ENCODE measurements at regions not wholly inside any gene's neighbourhood (a gene's known extent, or its start where the extent isn't known, plus 50 kb on each side); places are given as distances from the start of the nearest gene placed in this dataset.

DNA sequence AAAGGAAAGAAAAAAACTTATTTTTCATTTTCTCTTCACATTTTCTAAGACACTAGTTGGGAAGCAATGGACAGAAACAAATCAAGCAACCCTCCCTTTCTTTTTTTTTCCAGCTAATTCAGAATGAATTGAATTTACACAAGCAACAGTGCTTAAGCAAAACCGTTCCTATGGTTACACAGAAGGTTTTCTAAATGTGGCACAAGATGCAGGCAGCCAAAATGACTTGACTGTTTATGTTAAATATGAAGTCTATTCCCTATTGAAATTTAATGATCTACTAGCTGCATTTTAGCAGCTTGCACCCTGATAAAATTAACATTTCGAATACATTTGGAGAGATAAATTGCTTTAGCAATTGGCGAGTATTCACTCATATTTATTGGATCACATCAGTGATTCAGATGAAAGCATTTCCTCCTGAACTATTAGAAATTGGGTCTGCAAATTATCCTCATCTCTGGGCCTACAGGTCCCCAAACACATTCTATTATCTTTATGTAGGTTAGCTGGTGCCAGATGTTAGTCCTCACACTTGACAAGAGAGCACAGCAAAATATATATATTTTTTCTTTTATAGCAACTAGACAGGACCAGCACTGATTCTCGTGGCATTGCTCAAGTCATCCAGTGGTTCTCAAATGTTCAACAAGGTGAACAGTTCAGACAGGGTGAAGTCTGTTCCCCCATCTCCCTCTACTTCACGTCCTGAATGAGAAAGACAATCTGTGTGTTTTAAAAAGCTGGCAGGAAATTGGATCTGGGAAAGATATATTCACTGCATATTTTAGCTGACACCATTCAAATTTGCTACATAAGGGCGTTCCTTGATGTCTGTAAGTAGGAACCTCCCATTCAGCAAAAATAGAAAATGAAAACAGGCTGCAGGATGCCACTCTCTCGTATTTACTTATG is 463.6 kb upstream of the KCNMB2 start:
- Histone ChIP-seq H3F3A (ENCODE audit: insufficient read depth, low read length, poor library complexity, severe bottlenecking) (no peaks in the 10 kb centered on the region), H3K9me3 (ENCODE audit: low read length) (no peaks in the 10 kb centered on the region), H2AFZ (ENCODE audit: low read depth, low read length) (no peak overlapping the region), H3K9ac (ENCODE audit: low read length) (no peak overlapping the region), H3K4me3 (ENCODE audit: low read length) (peak overlapping the region; percentile 18), H3K27ac (ENCODE audit: low read length) (peak overlapping the region; percentile 62), H3K9me2 (ENCODE audit: insufficient read depth, low read length) (no peaks in the 10 kb centered on the region), H3K36me3 (ENCODE audit: insufficient read depth, low read length) (no peaks in the 10 kb centered on the region), H4K20me1 (ENCODE audit: insufficient read depth) (no peaks in the 10 kb centered on the region), H3K4me2 (ENCODE audit: low read length) (peak overlapping the region; percentile 29), H3K79me2 (replicated peaks; ENCODE audit: insufficient read depth, low read length) (no peaks in the 10 kb centered on the region), H3K27me3 (ENCODE audit: insufficient read depth, low read depth, low read length) (no peaks in the 10 kb centered on the region)
- TF ChIP-seq RAD21 (conservative IDR thresholded peaks at IDR 0.05): no peak
- peak; percentile 24 for TF ChIP-seq EP300 (conservative IDR thresholded peaks at IDR 0.05; ENCODE audit: poor library complexity, severe bottlenecking)

GRCh38 chr3:178073366-178073765 is 462.9 kb upstream of the KCNMB2 start:
- H3K9me3 ChIP-seq (ENCODE audit: low read length): no peaks in the 10 kb centered on the region
- H3K9me2 ChIP-seq (ENCODE audit: insufficient read depth, low read length): no peaks in the 10 kb centered on the region
- no peak for TF ChIP-seq TAF1 (IDR thresholded peaks at IDR 0.05; ENCODE audit: low read depth)
- TF ChIP-seq EP300 (conservative IDR thresholded peaks at IDR 0.05; ENCODE audit: poor library complexity, severe bottlenecking): no peak
- no peak for TF ChIP-seq EZH2 (IDR thresholded peaks at IDR 0.05; ENCODE audit: borderline replicate concordance, insufficient read depth, low read length, poor library complexity, severe bottlenecking)
- TF ChIP-seq RAD21 (conservative IDR thresholded peaks at IDR 0.05): no peak
- TF ChIP-seq SMC3 (conservative IDR thresholded peaks at IDR 0.05; ENCODE audit: poor library complexity): no peak
- no peak for TF ChIP-seq POLR2AphosphoS5 (IDR thresholded peaks at IDR 0.05)
- TF ChIP-seq CTCF (IDR thresholded peaks at IDR 0.05; ENCODE audit: poor library complexity, severe bottlenecking): no peak
- TF ChIP-seq, protein P1, sequence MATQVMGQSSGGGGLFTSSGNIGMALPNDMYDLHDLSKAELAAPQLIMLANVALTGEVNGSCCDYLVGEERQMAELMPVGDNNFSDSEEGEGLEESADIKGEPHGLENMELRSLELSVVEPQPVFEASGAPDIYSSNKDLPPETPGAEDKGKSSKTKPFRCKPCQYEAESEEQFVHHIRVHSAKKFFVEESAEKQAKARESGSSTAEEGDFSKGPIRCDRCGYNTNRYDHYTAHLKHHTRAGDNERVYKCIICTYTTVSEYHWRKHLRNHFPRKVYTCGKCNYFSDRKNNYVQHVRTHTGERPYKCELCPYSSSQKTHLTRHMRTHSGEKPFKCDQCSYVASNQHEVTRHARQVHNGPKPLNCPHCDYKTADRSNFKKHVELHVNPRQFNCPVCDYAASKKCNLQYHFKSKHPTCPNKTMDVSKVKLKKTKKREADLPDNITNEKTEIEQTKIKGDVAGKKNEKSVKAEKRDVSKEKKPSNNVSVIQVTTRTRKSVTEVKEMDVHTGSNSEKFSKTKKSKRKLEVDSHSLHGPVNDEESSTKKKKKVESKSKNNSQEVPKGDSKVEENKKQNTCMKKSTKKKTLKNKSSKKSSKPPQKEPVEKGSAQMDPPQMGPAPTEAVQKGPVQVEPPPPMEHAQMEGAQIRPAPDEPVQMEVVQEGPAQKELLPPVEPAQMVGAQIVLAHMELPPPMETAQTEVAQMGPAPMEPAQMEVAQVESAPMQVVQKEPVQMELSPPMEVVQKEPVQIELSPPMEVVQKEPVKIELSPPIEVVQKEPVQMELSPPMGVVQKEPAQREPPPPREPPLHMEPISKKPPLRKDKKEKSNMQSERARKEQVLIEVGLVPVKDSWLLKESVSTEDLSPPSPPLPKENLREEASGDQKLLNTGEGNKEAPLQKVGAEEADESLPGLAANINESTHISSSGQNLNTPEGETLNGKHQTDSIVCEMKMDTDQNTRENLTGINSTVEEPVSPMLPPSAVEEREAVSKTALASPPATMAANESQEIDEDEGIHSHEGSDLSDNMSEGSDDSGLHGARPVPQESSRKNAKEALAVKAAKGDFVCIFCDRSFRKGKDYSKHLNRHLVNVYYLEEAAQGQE (IDR thresholded peaks at IDR 0.05; ENCODE audit: borderline replicate concordance): no peak
- TF ChIP-seq MXI1 (conservative IDR thresholded peaks at IDR 0.05; ENCODE audit: poor library complexity, severe bottlenecking): no peak
- no peak overlapping the region for H2AFZ ChIP-seq (ENCODE audit: low read depth, low read length)
- H3K27ac ChIP-seq (ENCODE audit: low read length): peak overlapping the region; percentile 62
- H4K20me1 ChIP-seq (ENCODE audit: insufficient read depth): no peaks in the 10 kb centered on the region
- no peaks in the 10 kb centered on the region for H3K79me2 ChIP-seq (replicated peaks; ENCODE audit: insufficient read depth, low read length)
- no peaks in the 10 kb centered on the region for H3K36me3 ChIP-seq (ENCODE audit: insufficient read depth, low read length)
- no peaks in the 10 kb centered on the region for H3K27me3 ChIP-seq (ENCODE audit: insufficient read depth, low read depth, low read length)
- no peak overlapping the region for H3K4me3 ChIP-seq (ENCODE audit: low read length)
- H3K4me2 ChIP-seq (ENCODE audit: low read length): no peak overlapping the region
- H3K9ac ChIP-seq (ENCODE audit: low read length): no peak overlapping the region
- H3F3A ChIP-seq (ENCODE audit: insufficient read depth, low read length, poor library complexity, severe bottlenecking): no peaks in the 10 kb centered on the region

Data from neural cell (in vitro differentiated cells).